Bone marrow (tissue), 2 donors: ENCODE measurements at regions not wholly inside any gene's neighbourhood (a gene's known extent, or its start where the extent isn't known, plus 50 kb on each side); places are given as distances from the start of the nearest gene placed in this dataset.

Experiments used
- DNase-seq, 2 donors: peaks; one replicate each; lab custom pipeline; 2025; lab: John Stamatoyannopoulos, UW

DNA sequence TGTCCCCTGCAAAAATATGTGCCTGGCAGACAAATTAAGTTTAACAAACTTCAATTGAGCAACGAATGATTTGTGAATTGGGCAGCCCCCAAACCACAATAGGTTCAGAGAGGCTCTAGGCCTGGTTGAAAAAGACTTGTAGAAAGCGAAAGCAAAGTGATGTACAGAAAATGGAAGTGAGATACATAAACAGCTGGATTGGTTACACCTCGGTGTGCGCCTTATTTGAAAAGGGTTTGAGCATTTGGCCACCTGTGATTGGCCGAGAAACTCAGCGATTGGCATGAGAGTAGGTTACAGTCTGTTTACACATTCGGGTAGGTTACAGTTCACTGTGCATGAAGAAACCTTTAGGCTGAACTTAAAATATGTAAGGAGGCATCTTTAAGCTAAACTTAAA, 136.9 kb downstream of the CD83 start:
- DNase-seq, result no peak

DNA sequence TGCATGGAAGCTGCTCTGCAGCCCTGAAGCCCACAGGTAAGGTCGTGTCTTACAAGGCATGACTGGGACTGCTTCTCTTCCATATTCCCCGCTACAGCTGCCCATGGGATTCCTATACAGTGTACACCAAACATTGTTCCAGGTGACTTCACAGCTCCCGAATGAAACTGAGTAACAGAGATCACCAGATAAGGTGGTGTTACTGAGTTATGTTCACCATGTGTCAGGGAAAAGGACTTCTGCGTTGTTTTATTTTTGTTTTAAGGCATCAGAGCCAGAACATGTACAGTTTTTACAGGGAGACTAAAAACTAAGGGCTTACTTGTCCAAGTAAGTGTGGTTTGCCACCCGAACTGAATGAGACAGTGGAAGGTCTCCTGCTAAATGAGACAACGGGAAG, 138.3 kb downstream of the CD83 start:
- no peak for DNase-seq

DNA sequence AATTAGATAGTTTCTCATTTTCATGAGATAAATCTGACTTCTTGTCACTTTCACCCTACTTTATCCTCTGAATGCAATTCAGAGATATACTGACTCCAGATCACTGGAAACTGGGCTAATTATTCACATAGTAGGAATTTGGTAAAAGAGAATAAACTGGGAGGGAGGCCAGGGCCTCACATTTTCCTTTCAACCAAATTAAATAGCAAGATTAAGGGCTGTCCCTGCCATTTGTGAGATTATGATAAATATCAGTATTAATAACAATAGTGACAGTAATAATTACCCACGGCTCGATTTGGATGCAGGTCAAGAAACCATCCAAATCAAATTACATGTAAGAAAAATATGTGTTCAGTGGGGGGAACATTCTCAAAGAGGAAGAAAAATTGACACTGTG, 140.5 kb downstream of the CD83 start:
- no peak for DNase-seq

DNA sequence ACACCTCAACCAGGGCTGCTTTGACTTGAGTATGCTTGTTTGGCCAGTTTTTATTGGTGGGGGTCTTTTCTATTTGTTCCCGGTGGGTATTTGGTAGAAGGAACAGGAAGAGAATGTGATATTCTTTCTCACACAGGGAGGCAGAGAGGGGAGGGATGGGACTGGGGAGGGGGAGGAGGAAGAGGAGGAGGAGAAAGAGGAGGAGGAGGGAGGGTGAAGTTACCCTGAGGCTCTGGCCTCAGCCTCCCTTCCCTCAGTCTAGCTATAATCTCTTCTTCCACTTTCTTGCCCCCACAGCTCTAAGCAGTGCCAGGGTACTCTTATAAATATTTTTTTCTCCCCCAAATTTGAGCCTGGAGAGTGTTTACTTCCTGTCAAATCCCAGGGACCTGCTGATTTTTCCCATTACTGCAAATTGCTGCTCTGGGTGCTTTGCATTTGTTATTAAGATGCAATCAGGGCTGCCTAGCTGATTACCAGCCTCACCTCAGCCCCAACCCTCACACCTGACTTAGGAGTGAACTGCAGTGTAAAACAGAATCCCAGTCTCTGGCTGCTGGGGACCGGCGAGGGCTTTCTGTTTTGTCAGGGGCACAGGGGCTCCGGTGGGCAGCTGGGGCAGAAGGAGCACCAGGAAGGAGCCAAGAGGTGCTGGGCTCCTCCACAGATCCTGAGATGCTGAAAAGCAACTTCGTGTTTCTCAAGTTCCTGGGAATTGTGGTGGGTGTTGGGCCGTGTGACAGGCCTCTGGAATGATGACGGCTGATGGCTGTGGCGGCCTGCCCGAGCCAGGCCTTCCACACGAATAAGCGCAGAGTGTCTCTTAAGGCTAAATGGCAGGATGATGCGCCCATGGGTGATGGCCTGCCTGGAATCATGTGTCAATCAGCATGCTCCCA, 141.4 kb downstream of the CD83 start:
- DNase-seq, result no peak

DNA sequence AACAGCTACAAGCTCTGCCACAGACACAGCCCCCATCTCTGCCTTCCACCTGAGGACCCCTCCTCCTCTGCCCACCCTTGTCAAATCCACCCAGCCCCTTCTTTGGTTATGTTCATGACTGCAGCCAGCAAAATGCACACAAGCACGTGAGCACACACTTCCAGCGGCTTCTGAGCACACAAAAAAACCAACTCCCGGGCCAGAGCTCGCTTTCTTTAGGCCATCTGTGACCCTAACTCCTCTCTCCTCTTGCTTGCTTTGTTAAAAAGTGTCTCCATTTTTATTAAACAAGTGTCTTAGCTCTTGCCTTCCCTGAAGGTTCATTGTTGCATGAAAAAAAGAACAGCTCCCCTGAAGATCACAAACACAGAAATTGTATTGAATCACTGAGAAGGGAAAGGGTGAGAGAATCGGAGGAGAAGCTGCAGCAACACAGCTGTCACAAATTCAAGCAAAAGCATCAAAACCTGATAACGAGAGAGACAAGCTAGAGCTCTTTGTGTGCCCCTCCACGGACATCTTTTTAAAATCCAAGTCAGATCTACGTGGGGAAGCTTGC, 142.1 kb downstream of the CD83 start:
- DNase-seq, result no peak

DNA sequence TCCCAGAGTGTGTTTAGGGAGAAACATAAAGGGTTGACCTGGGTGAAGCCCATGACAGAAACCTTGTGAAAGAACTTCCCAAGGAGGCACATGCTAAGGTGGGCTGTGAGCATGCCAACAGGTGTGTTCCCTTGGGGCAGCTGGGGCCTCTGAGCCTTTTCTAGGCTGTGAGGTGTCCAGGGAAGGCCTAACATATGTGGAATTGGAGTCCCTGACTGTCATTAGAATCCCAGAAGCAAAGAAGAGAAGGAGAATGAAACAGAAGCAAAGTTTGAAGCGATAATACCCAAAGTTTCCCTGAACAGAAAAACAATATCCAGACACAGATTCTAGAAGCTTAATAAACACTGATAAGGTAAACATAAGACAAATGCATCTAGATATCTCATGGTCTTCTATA, 143.3 kb downstream of the CD83 start:
- no peak for DNase-seq

DNA sequence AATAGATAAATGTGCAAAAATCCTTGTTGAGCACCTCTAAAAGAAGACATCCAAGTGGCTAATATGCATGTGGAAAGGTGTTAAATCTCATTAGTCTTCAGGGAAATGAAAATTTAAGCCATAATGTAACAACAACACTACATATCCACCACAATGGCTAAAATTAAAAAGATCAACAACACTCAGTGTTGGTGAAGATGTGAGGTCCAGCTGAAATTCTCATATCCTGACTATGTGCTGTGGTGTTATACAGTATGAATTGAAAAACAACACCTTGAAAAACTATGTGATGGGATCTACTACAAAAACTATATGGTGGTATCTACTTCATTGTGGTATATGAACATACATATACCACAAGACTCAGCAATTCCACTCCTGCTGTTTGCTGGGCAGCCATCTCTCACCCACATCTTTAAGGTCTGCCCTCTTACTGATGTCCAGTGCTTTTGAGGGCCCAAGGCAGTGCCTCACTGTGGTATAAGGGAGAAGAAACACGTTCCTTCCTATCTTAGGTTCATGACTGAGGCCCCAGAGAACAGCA, 146.4 kb downstream of the CD83 start:
- no peak for DNase-seq

DNA sequence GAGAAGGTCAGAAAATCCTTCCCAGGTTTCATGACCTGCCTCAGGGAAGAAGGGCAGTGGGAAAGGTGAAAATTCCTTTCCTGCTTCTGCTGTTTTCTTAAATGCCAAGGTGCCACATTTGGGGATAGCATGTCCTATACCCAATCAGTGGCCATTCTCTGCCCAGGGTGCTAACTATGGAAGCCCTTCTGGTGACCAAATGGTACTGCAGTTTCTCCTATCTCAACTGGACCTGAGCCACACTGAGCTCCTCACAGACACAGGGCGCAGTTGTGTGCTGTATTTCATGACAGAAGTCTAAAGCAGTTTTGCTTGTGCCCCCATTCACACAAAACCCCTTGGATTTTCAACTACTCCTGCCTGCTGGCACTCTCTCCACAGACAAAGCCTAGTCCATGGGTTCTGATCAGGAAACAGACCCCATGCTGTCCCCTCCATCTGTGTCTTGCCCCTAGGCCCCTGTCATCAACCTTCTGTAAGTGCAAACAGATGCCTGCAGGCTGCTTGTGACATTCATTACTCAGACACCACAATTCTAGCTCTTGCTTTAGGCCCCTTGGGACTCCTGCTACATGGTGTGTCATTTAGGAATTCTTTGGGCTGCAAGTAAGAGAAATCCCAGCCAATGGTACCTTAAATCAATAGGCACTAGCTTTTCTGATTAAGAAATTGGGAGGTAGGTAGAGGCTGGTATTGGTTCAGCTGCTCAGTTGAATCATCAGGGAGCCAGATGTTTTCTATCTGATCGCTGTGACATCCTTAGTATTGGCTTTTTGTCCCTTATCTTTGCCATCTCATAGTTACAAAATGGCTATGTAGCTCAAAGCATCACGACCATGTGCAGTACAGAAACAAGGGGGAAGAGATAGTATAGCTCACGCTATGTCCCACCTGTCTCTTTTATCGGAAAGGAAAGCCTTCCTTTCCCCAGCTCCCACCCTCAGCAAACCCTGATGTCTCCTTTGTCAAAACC, 147.8 kb downstream of the CD83 start:
- DNase-seq, result no peak

DNA sequence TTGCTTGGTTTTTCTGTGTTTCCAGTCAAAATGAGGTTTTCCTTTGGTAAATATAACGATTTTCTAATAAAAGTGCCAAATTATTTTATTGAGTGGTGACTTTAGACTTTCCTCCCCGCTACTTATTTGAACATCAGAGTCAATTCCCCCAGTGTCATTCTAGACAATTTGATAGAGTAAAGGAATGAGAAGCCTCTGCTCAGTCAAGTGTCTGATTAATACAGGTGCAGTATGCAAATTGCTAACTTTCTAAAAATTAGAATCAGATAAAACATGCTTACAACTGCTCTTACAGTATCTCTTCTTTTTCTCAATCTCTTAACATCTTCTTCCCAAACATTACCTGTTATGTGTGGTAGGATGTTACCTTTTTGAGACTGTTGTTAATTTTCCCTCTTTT, 148.7 kb downstream of the CD83 start:
- DNase-seq, result no peak

DNA sequence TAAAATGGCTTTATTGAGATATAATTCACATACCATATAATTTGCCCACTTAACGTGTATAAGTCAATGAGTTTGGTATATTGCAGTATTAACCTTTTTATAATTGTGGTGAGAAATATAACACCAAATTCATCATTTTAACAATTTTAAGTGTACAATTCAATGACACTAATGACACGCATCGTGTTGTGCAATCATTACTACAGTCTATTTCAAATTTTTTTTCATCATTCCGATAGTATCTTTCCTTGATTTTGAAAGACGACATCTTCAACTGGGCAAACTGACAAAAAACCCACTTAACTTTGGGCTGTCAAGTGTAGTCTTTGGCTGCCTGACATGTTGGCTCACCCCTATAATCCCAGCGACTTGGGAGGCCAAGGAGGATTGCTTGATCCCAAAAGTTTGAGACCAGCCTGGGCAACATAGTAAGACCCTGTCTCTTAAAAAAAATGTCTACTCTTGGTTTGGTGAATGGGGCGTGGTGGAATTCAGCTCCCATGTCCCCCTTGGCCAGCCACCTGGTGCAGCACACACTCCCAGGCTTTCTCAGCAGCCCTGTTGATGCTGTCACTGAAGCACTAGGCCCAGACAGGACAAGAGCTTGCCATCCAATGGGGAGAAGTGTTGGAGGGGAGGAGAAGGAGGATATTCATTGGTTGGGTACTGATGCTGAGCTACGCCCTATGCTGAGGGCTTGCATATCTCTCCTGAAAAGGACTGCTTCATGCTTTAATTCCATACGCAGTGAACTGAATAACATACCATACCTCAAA, 150.5 kb downstream of the CD83 start:
- no peak for DNase-seq

DNA sequence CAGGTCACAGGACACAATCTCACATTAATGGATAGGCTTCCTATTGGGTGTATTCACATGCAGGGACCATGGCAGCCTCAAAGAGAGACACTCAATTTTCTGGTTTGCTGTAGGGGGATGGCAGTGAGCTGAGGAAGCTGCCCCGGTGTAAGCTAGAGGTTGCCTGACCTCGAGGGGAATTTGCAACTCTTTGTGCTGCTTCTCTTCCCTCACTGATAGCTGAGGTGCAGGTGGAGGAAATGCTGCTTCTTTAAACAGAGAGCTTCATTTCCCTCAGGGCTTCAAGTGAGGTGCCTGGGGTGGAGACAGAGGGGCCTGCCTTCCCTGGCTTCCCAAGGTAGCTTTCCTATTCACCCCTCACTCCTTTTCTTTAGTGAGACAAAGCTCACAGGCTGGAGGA, 151.9 kb downstream of the CD83 start:
- no peak for DNase-seq

DNA sequence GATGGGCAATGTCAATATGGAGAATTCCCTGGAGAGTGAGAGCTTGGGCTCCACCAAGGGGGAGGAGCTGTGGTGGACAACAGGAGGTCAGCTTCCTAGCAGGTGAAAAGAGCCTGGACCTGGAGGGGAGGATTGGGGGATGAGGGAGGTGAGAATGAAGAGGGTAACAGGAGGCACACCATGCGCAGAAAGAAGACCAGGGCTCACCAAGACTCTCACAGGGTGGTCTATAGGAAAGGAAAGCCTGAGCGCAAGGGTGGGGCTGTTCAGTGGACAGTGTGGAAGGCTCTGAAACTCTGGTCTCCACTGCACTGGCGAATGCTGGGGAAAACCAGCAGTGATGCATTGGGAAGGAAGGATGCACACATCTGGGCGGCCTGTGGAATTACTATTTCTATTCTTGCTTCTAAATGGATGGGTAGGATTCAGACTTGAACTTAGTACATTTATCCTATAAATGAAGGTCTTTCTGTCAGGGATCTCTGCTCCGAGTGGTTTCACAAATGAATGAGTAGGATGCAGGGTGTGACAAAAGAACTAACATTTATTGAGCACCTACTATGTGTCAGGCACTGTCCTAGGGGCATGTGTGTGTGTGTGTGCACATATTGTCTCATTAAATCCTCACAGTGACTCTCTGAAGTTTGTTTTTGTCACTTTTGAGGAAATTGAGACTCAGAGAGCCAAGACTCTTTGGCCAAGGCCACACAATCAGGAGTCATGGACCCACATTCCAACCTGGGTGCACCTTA, 152.7 kb downstream of the CD83 start:
- no peak for DNase-seq

DNA sequence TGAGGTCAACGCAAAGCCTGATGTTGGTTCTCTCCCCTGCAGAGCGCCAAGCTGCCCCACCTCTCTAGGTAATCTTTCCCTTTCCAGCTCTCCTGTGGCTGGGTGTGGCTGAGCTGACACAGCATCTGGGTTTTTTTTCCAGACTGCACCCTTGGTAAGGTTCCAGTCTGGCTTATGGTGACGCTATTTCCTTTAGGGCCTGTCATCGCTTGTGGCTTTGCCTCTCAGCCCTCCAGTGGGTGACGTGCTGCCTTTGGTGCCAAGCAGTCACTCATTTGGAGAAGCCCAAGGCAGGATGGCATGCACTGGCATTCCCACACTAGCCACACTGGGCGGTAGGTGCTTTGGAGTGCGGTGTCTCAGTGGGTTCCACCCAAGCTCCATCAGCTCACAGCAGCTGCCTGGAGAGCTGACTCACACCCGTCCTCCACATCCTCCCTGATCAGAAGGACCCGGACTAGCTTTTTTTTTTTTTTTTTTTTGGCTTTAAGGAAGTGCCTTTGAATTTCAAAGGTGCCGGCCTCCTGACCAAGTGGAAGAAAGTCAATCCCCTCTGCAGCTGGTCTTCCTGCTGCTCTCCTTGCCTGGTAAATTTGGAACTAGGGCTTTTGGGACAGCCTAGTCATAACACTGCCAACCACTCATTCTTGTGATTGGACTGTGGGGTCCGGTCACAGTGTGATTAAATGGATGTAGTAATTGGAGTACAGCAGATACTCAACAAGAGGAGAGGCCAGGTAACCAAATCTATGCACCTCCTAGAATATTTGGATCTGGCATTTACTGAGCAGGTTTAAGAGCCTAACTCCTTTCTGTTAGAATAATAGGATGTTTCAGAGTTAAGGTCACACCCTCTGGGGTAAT, 153.6 kb downstream of the CD83 start:
- peak; percentile 50 to 94 for DNase-seq

DNA sequence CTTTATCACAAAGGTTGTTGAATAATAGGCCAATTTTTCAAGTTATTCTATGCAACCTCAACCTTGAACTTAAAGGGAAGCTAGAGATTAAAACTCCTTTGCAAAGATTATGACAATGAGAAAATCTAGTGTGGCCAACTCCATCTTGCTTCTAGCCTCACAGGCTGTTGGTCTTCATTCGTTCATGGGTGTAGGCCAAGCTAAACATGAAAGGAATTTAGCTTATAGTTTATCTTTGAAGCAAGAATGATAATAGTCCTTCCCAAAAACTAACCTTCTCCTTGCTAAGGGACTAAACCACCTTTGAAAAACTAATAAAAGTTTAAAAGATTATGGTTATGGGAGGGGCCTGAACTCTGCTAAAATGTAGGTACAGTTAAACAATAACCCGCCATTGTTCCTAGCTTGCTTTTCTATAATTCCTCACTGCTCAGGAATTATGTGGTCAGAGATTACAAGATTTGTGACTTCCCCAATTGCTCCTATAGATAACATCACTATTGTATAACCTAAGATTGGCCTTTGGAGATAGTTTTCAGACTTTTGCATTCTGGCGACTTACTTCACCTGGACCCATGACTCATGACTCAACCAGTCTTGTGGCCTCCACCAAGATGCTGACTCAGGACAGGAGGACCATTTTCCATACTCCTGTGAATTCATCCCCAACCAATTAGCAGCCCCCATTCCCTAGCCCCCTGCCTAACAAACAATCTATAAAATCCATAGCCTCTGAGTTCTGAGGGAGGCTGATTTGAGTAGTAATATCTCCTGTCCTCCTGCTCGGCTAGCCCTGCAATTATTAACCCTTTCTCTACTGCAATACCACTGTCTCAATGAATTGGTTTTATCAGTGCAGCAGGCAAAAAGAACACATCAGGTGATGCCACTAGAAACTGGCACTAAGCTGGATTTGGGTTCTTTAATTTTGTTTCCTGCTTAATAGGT, 154.5 kb downstream of the CD83 start:
- DNase-seq, result no peak

DNA sequence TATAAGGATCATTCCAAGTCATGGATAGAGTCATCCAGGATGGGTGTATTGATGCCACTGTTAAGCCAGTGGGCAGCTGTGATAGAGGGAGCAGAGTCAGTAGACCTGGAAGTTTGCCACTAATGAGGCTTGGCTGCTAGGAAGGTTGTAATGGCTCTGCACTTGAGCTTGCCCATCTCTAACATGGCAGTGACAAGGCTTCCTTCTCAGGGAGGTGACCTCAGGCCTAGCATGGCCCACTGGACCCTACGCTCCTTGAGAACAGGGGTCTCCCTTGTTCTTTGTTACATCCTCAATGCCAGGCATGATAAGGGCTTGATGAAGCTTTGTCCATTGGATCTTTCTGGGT, 155.1 kb downstream of the CD83 start:
- DNase-seq, result no peak

DNA sequence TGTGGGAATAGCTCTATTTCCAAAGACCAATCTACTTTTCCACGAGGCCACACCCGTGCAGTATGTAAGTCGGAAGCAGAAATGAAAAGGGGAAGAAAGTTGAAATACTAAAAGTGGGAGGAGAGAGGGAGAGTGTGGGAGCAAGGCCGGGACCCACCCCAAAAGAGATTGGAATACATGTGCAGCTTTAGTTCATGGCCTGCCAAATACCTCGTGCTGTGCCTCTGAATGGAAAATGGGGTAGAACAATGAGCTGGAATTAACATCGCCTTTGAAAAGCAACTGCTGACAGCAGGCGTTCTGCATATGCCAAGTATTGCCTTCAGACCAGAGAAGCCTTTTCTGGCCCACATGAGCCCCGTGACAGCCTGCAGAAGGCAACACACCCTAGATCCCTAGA, 155.6 kb downstream of the CD83 start:
- no peak for DNase-seq

DNA sequence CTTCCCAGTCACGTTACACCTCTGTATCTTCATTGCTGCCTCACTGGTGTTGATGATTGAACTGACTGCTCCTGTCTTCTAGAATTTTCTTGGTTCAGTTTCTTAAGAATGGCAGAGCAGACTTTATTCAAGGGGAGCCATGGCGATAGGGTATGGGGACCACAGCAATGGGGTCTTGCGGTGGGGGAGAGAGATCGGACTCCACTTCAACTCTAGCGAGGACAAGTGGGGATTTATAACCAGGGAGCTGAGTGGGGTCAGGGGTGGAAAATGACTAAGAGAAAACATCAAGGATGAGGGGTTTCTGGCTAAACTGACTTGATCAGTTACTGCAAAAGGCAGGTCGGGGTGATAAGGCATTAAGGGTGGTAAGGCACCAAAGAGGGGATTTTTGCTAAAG, 156.4 kb downstream of the CD83 start:
- no peak for DNase-seq

DNA sequence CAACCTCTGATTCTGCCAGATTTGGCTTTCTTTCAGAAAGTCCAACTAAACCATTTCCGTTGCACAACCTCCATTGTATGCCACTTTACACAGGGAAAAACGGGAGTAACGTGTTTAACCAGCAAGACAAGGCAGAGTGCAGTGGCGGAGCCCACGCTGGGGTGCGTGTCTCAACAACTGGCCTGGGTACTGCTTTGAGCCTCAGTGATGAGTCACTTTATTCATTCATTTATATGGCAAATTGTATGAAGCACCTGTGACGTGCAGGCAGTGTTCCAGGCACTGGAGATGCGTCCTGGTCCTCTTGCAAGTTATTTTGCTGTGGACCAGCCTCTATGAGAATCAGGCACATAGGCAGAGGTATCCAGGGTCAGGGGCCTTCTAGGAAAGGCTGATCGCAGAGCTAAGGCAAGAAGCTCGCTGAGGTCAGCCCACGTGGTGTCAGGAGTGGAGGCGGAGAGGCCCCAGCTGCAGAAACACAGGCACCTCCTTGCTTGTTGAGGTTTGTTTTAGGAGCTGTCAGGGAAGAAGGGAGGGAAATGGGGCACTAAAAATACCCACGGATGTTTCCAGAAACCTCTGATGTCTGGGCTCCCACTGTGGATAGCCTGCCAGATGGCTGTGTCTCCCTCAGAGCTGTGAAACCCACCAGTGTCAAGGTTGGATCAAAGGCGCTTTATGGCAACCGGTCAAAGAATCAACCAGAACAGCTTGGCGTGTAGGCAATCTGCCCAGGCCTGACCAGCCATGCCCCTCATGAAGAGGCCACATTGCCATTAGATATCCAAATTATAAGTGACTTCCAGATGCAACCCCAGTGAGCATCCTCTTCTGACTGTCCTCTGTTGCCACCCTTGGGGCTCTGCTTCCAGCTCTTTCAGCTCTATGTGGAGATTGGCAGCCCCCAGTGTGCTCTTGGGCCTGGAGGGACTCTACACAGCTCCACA, 157.2 kb downstream of the CD83 start:
- DNase-seq, result no peak
